ENCODE measurements at regions not wholly inside any gene's neighbourhood (a gene's known extent, or its start where the extent isn't known, plus 50 kb on each side); places are given as distances from the start of the nearest gene placed in this dataset.

DNA sequence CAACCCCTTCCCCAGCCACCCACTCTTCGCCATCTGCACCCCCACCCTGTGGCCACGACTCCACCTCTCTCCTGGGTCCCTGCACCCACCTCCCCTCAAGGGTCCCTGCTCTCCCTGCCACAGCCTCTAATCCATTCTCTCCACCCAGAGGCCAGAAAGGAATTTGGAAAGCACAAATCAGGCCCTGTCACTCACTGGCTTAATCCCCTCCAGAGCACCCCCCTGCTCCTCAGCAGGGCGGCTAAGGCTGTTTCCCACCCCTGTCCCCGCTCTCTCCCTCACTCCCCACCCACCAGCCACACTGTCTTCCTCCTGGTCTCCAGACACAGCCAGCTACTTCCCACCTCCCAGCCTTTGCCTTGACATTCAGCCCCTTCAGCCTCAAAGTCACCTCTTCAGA, 150.0 kb upstream of the LINGO1 start:
- TF ChIP-seq, protein P1, sequence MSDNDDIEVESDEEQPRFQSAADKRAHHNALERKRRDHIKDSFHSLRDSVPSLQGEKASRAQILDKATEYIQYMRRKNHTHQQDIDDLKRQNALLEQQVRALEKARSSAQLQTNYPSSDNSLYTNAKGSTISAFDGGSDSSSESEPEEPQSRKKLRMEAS (IDR thresholded peaks at IDR 0.05; ENCODE audit: low read depth, low read length) = no peak
- TF ChIP-seq, protein P2, sequence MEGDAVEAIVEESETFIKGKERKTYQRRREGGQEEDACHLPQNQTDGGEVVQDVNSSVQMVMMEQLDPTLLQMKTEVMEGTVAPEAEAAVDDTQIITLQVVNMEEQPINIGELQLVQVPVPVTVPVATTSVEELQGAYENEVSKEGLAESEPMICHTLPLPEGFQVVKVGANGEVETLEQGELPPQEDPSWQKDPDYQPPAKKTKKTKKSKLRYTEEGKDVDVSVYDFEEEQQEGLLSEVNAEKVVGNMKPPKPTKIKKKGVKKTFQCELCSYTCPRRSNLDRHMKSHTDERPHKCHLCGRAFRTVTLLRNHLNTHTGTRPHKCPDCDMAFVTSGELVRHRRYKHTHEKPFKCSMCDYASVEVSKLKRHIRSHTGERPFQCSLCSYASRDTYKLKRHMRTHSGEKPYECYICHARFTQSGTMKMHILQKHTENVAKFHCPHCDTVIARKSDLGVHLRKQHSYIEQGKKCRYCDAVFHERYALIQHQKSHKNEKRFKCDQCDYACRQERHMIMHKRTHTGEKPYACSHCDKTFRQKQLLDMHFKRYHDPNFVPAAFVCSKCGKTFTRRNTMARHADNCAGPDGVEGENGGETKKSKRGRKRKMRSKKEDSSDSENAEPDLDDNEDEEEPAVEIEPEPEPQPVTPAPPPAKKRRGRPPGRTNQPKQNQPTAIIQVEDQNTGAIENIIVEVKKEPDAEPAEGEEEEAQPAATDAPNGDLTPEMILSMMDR (IDR thresholded peaks at IDR 0.05; ENCODE audit: low read depth, low read length) = no peak
- TF ChIP-seq POLR2A (IDR thresholded peaks at IDR 0.05; ENCODE audit: extremely low read depth, insufficient read length) (no peak), MYC (IDR thresholded peaks at IDR 0.05; ENCODE audit: low read depth, low read length) (no peak)
- no peak overlapping the region for H3K4me3 ChIP-seq (ENCODE audit: low read depth, low read length)
- no peak for DNase-seq (ENCODE audit: low read depth)

DNA sequence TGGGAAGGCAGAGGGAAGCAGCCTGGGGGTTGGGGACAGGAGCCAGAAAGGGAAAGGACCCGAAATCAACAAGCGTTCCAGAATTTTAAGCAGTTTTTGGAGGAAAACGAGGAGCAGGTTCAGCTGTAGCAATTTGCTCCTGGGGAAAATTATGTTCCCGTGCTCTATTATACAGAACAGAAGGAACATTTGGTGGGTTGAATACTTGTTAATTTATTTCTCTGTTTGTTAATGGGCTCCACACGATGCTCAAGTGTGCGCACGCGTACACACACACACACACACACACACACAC, 149.2 kb upstream of the LINGO1 start:
- no peak overlapping the region for H3K4me3 ChIP-seq (ENCODE audit: low read depth, low read length)
- DNase-seq (ENCODE audit: low read depth) = no peak
- TF ChIP-seq, protein P2 (IDR thresholded peaks at IDR 0.05; ENCODE audit: low read depth, low read length) = no peak
- TF ChIP-seq, protein P1 (IDR thresholded peaks at IDR 0.05; ENCODE audit: low read depth, low read length) = no peak
- TF ChIP-seq MYC (IDR thresholded peaks at IDR 0.05; ENCODE audit: low read depth, low read length) = no peak

DNA sequence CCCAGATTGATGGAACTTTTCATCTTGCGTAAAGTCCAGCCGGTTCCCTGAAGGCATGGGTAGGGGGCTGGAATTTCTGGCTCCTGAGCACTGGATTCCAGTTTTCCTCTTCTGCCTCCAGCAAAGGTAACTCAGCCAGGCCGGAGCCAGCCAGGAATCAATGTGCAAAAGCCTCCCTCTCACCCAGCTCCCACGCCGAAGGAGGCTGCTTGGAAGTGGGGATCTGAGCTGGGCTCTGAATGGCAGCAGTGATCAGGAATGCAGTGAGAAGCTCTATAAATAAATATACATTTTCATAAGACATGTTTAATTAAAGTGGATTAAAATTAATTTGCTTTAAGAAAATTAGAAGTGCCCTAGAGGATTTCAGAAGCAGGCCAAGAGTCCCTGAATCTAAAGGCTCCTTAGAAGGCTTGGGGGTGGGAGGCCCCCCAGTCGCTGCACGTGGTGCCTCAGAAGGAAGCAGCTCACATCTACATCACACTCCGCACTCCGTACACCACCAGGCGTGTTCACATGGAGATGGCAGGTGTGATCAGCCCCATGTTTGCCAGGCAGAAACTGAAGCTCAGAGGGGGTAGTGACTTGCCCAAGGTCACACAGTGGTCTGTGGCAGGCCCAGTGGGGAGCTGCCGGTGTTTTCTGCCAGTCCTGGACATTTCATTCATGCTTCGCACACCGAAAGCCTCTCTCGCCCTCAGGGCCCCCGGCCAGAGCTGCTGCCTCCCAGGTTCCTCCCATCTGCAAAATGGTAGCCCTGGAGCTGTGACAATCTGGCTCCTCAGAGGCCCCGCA, 148.6 kb upstream of the LINGO1 start:
- TF ChIP-seq, protein P1 (IDR thresholded peaks at IDR 0.05; ENCODE audit: low read depth, low read length) = no peak
- TF ChIP-seq POLR2A (IDR thresholded peaks at IDR 0.05; ENCODE audit: extremely low read depth, insufficient read length) (no peak), MYC (IDR thresholded peaks at IDR 0.05; ENCODE audit: low read depth, low read length) (no peak)
- TF ChIP-seq, protein P2 (IDR thresholded peaks at IDR 0.05; ENCODE audit: low read depth, low read length) = no peak
- no peak for DNase-seq (ENCODE audit: low read depth)
- no peak overlapping the region for H3K4me3 ChIP-seq (ENCODE audit: low read depth, low read length)

DNA sequence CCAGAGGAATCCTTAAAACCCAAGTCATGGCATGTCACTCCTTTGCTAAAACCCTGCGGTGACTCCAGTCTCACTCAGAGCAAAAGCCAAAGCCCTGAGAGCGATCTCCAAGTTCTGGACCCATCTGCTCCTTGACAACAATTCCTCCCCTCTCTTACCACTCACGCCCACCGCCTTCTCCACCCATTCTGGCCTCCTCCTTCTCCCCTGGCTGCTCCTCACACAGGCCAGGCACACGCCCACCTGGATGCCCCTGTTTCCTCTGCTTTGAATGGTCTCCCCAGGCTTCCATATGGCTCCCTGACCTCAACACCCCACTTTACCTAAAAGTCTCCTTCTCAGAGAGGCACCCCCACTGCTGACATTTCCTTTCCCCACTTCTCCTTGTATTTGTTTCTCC, 146.1 kb upstream of the LINGO1 start:
- no peak for DNase-seq (ENCODE audit: low read depth)
- TF ChIP-seq, protein P1 (IDR thresholded peaks at IDR 0.05; ENCODE audit: low read depth, low read length) = no peak
- no peak for TF ChIP-seq MYC (IDR thresholded peaks at IDR 0.05; ENCODE audit: low read depth, low read length)
- TF ChIP-seq, protein P2 (IDR thresholded peaks at IDR 0.05; ENCODE audit: low read depth, low read length) = no peak
- TF ChIP-seq POLR2A (IDR thresholded peaks at IDR 0.05; ENCODE audit: extremely low read depth, insufficient read length) = no peak
- no peak overlapping the region for H3K4me3 ChIP-seq (ENCODE audit: low read depth, low read length)

DNA sequence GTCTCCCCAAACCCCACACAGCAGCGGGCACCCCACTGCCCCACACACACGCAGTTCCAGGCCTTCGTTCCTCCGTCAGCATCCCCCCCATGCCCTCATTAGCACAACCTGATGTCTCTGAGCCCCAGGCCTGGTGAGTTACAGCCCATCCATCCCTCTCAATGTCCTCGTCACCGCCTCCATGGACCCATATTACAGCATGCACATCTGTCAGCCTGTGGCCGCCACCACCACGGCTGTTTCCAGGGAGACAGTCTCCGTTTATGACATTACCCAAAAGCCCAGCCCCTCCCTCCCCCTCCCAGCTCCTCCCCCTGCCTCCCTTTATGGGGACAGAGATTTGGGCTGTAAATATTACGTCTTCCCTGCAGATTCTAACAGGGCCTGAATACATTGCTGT, 143.1 kb upstream of the LINGO1 start:
- no peak overlapping the region for H3K4me3 ChIP-seq (ENCODE audit: low read depth, low read length)
- TF ChIP-seq MYC (IDR thresholded peaks at IDR 0.05; ENCODE audit: low read depth, low read length) = no peak
- no peak for DNase-seq (ENCODE audit: low read depth)

DNA sequence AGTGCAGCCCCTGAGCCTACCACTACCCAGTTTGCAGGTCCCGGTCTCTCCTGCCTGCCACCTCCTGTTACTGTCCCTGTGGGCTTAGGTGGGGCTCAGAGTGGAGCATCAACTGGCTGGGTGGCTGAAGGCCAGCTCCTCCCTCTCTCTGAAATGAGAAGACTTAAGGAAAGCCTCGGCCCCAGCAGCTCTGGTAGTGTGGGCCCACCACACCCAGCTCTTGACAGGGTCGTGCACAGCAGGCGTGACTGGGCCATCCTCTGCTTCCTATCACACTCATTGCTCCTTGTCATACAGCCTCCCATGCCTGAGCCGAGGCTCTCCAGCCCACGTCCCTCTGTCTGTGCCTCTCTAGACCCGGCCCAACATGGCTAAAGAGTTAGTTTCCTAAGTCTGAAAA, 142.7 kb upstream of the LINGO1 start:
- TF ChIP-seq, protein P2 (IDR thresholded peaks at IDR 0.05; ENCODE audit: low read depth, low read length) = no peak
- TF ChIP-seq, protein P1 (IDR thresholded peaks at IDR 0.05; ENCODE audit: low read depth, low read length) = no peak
- no peak for TF ChIP-seq MYC (IDR thresholded peaks at IDR 0.05; ENCODE audit: low read depth, low read length)
- TF ChIP-seq POLR2A (IDR thresholded peaks at IDR 0.05; ENCODE audit: extremely low read depth, insufficient read length) = no peak

More for the DNA sequence above, 142.7 kb upstream of the LINGO1 start:
- DNase-seq (ENCODE audit: low read depth) = no peak
- no peak overlapping the region for H3K4me3 ChIP-seq (ENCODE audit: low read depth, low read length)

Measured in NB4 (cell line).